GM18909 (cell line): ENCODE measurements at regions not wholly inside any gene's neighbourhood (a gene's known extent, or its start where the extent isn't known, plus 50 kb on each side); places are given as distances from the start of the nearest gene placed in this dataset.

Source experiments
- ATAC-seq: cut with Tn5 transposase; IDR thresholded peaks from one replicate; pipeline ENCODE4 v1.9.1; 2021; ENCODE audit warnings: mild to moderate bottlenecking; ENCODE audit not compliant: unreplicated experiment, poor library complexity

DNA sequence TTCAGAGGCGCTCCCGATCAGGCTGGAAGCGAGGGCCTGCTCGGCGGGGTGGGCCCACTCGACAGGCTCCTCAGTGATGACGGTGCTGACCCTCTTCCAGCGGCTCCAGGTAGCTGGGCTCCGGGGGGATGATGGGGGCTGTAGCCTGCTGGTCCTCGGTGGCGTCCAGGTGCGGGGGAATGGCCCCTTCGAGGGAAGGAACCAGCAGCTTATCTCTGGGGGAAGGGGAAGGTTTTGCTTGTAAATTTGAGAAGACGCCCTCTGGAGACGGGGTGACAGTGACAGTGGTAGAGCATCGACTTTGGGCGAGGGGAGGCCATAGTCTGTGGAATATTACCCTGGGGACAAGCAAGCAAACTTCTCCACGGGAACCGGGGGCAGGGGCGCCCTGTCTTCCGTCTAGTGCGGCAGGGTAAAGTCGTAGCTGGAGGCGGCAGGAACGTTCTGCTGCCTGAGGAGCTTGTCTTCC, 891.9 kb upstream of the LRRTM1 start:
- ATAC-seq: no peak

DNA sequence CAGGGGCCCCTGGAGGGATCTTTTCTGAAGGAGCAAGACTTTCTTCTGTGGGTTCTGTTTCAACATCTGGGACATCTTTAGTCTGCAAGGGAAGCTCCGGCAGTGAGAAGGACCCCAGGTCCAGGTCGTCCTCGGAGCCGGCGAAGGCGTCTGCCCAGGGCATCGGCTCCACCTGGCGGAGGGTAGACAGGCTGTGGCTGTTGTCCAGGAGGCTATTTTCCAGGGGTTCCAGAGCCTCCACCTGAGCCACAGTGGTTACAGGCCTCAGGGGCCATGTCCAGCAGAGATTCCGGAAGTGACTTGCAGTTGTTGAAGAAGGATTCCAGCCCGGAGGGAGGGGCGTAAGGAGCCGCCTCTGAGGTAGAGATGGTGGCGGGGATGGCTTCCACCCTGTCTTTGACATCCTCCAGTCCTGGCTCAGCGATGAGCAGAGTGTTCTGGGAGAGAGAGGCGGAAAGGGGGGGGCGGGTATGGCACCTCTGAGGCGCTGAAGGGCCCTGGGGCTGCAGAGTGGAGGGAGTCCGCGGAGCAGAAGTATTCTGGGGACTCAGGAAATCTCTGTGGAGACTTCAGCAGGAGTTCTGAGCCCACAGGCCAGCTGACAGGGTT, 891.3 kb upstream of the LRRTM1 start:
- ATAC-seq: no peak

DNA sequence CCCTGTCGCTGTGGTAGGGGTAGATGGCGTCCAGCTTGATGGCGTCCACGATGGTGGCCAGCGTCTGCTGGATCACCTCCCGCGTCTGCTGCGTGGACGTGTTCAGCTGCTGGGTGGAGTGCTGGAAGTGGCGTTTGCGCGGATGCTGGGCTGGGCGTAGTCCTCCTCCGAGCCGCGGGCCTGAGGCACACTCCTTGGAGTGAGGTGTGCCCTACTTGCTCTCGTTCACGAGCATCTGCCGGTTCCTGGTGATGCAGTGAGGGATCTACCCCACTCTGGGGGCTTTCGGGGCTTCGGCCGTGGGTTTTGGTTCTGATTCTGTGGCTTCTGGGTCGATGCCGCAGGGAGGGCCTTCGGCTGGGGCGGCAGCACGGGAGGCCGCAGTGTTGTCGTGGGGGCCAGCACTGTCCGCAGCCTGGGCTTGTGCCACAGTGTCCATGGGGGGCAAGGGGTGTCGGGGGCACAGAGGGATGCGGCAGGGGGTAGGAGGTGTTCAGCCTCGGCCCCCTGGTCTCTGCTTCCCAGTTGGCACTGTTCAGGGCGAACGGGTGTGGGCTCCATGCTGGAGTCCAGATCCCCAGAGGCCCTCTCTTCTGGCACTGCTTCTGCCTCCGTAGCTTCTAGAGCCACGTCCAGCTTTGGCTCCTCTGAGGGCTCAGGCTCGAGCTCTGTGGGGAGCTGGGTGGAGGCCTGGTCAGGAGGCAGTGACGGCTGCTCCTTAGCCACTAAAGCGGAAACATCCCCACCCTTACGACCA, 890.6 kb upstream of the LRRTM1 start:
- ATAC-seq: no peak

DNA sequence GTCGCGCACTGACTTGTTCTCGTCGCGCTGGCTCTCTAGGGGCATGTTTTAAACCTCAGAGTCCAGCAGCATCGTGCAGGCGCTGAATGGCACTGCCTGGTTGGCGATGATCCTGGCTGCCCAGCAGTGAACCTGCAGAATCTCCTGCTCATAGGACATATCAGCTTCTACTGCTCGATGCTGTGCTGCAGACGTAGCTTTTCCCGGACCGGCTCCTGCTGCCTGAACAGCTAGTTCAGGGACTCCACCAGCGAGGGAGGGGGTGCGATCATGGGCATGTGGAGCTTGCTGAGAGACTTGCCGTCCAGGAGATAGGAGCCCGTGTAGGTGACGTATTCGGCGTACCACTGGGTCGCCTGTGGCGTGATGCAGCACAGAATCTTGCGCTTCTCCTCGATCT, 890.0 kb upstream of the LRRTM1 start:
- no peak for ATAC-seq

DNA sequence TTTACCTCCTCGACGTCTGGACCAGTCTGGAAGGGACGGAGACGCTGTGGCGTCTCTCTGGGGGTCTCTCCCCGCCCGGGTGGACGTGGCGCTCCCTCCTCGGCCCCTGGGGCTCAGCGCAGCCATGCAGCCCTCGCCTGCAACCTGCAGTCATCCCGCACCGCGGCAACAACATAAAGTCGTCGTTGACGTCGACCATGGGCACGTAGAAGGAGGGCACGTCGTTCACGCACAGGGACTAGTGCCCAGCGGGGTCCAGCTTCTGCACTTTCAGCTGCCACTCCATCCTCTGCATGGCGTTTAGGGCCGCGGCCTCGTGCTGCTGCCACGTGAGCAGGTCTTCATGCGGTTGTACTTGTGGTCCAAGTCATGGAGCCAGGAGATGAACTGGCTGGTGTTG, 889.6 kb upstream of the LRRTM1 start:
- no peak for ATAC-seq

DNA sequence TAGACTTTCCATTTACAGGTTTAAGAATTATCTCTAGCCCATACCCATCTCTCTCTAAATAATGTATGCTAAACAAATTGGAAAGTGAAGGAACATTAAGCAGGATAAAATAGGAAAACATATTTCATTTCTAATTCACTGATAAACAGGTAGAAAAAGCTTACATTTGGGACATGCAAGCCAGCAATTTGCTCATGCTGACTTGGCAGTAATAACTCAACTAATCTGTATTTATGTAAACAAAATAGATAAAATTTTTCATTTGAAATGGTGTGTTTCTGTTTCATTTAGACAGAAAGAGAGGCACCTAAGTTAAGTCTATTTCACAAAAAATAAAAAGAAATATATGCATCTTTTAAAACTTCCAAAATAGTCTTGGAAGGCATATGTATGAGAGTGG, 877.3 kb upstream of the LRRTM1 start:
- no peak for ATAC-seq

DNA sequence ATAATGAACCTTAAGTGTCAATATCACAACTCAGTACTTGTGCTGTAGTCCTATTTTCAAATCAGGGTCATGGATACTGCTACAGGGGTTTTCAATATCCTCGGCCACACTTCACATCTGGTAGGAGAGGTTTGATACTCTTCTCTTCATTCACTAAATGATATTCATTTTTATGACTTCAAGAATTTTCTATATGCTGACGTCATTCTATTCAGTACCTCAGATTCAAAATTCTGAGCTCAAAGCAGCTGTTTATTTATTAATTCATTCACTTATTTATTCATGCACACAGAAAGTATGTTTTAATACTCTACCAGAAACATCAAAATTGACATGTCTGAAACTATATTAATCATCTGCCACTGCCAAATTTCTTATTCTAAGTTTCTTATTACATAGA, 866.9 kb upstream of the LRRTM1 start:
- no peak for ATAC-seq

DNA sequence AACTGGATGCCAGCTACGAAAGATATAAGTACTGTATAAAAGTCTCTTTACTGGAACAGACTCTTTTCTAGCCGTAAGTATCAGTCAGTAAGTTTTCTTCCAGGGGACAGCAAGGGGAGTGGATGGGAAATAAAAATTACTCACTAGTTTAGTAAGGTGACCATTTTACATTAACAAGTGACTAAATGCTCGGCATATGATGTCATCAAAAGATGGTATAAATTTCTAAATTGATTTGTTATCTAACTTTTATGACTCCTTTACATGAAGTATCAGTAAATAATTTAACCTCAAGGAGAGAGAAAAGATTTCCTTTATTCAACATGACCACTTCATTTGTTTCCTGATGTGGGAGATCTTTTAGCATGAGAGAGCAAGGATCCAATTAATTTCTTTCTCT, 859.0 kb upstream of the LRRTM1 start:
- ATAC-seq: no peak

DNA sequence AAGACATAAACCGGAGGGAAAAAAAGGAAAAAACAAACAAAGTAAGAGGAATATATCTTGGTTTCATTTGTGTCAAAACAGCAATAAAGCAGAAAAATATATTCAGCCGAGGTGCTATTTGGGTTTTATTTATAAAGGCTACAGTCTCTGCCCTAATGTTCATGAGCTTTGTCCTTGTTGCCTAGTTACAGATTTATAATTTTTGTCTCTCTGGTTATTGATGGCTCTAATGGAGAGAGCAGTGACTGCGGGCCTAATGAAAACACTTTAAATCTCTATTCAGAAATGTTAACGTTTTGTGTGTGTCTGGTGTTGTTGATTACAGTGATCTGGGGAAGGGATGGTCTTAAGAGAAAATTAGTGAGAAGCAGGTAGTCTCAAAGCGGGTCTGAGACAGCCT, 854.0 kb upstream of the LRRTM1 start:
- ATAC-seq: no peak

DNA sequence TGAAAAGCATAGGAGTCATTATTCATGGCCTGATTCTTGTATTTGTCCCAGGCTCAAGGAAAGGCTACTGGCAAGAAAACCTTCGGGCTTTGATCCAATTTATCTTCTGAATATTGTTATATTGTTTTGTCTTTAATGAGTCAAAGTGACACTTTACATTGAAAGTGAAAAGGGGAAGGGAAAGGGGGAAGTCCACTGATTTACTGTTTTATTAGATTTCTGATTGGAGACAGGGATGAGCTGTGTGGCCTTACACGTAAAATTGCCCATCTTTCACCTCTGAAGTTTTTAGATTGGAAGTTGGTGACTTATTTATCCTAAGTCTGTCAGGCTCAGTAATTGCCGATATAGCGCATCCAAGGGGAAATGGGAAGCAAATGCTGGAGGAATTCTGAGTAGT, 843.8 kb upstream of the LRRTM1 start:
- no peak for ATAC-seq

DNA sequence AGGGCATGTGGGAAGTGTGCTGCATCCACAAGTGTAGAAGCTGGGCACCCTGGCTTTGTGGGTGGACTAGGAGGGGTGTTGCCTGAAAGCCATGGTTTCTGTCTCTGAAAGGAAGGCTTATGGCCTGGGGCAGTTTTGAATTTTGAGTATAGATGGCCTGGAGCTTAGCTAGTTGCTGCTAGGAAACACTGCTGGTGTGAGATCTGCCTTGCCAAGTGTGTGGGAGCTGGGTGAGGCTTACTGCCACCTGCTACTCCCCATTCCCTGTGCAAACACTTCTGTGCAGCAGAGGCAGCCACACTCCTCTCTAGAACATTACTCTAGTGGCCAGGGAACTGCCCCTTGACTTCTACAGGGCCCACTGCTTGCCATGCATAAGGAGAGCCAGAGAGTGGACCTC, 831.7 kb upstream of the LRRTM1 start:
- ATAC-seq: no peak

DNA sequence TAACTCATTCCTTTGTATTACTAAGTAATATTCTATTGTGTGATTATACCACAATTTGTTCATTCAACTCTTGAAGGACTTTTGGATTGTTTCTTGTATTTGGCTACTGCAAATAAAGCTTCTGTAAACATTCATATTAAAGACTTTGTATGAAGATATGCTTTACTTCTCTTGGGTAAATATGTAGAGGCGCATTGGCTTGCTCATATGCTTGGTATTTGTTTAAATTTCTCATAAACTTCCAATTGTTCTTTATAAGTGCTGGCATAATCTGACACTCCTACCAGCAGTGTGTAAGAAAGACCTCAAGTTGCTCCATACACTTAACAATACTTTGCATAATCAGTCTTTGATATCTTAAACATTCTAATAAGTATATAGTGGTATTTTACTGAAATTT, 792.8 kb upstream of the LRRTM1 start:
- ATAC-seq: no peak

DNA sequence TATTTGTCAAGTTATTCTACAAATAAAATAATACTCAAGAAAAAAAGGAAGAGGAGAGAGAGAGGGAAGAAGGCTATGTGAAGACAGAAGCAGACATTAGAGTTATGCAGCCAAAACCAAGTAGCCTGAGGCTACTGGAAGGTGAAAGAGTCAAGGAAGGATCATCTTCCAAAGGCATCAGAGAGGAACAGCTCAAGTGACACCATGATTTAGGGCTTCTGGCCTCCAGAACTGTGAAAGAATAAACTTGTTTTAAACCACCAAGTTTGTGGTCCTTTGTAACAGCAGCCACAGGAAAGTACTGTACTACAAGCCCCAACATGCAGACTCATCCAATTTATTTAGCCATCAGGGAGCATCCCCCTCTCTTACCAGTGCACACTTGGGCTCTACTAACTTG, 788.5 kb upstream of the LRRTM1 start:
- no peak for ATAC-seq

DNA sequence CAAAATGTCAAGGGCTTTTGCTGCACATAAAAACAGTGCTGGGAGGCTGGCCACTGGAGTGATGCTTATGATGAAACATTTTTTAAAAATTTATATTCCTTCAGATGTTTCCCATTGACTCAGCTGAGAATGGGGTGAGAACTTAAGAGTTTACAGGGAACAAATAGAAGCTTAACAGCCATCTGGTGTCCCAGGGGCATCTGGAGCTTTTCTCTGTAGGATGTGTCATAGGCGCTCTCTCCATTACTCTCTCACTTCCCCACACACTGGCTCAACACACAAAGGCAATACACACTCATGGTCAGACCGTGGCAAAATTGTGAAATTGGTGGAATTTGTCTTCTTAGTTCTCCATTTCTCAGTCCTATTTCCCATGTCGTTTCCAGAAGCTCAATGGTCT, 783.1 kb upstream of the LRRTM1 start:
- no peak for ATAC-seq

DNA sequence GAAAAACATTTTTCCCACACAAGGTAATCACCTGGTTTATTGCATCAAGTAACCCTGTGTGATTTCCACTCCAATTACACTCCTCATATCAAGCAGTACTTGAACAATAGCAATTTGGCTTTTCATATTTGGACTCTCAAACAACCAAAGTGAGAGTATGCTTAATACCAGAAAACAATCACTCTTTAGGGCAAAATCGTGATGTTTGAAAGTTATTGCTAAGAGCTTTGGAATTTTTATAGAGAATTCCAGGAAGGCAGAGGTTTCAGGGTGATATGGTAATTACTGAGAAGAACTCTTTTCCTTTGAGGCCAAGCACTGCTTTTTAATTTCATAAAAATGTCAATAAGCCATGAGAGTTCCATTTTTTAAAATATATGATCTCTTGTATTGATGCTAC, 779.5 kb upstream of the LRRTM1 start:
- no peak for ATAC-seq

DNA sequence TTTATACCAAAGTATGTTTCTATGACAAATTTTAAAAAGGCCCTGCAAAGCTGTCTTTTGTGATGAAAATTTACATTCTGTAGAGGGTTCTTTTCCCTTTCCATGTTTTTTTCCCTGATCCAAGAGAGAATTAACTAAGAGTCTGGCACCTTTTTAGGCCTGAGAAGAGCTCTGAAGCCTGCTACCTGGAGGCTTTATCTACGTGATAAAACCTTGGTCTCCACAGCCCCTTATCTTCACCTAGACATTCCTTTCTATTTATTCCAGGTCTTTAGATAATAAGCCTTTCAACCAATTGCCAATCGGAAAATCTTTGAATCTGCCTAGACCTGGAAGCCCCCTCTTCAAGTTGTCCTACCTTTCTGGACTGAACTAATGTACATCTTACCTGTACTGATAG, 774.1 kb upstream of the LRRTM1 start:
- ATAC-seq: no peak

DNA sequence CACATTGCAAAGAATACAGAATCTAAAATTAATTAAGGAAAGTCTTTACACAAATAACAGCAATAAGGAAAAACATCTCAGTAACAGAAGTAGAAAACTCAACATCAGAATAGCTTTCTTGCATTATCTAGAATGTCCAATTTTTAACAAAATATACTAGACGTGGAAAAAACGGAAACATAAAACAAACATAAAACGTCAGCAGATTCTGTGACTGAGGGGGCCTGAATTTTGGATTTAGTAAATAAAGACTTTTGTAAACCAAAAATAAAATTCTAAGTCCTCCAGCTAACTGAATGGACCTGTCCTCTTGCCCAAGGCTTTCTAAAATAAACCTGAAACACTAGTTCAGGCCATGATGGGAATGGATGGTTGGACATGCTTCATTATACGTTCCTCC, 773.5 kb upstream of the LRRTM1 start:
- ATAC-seq: no peak

DNA sequence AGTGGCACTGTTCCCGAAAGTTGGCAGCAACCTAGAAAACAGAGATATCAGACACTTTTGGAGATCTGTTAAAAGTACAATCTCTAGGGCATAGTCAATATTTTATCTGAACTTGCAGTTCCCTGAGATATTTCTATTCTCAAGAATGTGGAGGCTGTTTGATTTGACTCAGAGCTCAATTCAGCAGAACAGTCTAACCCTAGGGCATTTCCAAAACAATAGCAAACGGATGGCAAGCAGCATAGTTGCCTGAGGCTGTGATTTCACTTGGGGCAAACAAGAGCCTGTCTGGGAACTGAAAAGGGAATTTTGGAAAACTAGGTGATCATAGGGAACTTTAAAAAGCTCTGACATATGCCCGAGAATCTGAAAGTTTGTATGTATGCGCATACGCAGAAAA, 772.8 kb upstream of the LRRTM1 start:
- no peak for ATAC-seq

DNA sequence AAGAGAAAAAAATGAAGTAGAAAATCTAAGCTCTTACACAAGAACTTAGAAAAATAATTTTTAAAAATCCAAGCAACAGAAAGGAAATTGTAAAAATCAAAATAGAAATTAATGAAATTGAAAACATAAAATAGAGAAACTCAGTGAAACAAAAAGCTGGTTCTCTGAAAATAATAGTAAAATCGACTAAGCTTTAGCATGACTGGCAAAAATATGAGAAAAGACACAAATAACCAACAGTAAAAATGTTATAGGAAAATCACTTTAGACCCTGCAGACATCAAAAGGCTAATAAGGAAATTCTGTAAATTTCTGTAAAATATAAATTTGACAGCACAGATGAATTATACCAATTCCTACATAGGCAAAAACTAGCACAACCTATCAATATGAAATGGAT, 768.9 kb upstream of the LRRTM1 start:
- ATAC-seq: no peak

DNA sequence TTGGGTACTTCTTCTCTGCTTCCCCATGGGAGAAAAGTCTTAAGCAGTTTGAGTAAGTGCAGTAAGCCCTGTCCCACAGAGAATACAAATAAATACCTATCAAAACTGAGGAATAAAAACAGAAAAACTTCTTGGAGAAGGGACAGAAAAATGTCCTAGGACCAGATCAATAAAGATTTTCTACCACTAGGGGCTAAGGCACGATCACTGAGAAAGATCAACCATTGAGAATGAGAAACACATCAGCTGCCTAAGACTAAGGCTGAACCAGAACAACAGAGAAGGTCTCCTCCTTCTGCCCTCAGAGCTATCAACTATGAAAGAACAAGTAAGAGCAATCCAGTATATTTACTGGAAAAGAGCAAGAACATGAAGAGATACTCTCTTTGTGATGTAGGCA, 763.6 kb upstream of the LRRTM1 start:
- ATAC-seq: no peak

DNA sequence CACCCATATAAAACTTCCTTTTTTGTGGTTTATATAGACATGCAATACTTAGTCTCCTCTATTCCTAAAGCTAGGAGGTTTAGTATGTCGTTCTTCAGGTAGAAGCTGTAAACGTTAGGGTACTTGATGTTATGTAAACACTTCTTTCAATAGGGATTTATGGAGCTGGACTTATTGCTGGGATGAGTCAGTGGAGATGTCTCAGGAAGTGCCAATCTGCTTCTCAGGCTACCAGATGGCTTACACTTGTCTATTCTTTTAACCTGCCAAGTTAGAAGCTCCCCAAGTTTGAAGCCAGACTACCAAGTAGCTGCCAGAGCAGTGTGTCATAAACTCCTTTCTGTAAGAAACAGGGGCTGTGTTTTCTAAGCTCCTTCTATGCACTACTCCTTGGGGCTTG, 756.5 kb upstream of the LRRTM1 start:
- no peak for ATAC-seq

DNA sequence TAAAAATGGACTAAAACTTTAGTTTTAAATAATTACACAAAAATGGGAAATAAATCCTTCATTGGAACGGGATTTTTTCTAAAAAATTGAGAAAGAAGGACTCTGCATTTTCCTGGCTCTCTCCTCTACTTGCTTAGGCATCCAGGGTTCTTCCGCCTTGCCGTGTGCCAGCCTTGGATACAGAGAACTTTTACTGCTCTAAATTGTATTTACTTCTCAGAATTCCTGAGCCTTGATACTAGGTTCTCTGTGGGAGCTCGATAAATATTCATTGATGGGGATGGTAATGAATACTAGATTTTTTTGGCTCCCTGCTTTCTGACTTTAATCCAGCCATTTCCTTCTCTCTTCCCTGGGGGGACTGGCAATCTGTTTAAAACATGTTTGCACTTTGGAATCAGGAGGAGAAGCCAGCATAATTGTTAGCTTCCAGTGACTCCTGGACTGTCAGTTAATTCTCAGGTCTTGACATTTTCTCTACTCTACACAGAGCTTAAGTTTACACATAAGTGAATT, 746.1 kb upstream of the LRRTM1 start:
- no peak for ATAC-seq
